ENCODE measurements at regions not wholly inside any gene's neighbourhood (a gene's known extent, or its start where the extent isn't known, plus 50 kb on each side); places are given as distances from the start of the nearest gene placed in this dataset.
A peak's percentile ranks its signal among the peaks of the same experiment; 100 is the strongest.

DNA sequence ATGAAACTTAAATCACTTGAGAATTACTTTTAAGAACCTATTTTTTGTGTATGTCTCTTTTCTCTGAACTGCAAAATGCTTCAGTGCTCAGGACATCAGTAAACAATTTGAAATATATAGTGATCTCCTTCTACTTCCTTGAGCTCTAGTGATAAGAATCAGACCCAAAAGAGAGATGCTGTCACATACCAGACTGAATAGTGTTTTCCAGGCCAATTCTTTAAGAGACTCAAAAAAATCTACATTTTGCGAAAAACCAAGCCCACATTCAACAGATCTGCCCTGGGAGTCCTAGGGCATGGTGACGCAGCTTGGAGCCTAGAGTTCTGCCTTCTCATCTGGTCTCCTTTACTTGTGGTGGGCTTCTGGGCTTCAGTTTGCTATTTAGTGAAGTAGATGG, 72.1 kb upstream of the SLC13A1 start:
- Histone ChIP-seq H4K20me1 (ENCODE audit: low read length) (no peaks in the 10 kb centered on the region), H2AFZ (ENCODE audit: low read length) (no peak overlapping the region), H3K27me3 (ENCODE audit: low read length) (no peaks in the 10 kb centered on the region), H3F3A (ENCODE audit: low read length, unreplicated experiment) (no peaks in the 10 kb centered on the region), H3K36me3 (ENCODE audit: low read depth, low read length) (no peaks in the 10 kb centered on the region), H3K9ac (ENCODE audit: low read length) (no peak overlapping the region), H3K4me3 (ENCODE audit: low read length) (no peak overlapping the region), H3K4me2 (ENCODE audit: low read length) (no peak overlapping the region), H3K79me2 (ENCODE audit: low read length) (no peaks in the 10 kb centered on the region), H3K9me2 (replicated peaks; ENCODE audit: low read length) (no peaks in the 10 kb centered on the region), H3K27ac (ENCODE audit: low read length) (no peak overlapping the region), H3K4me1 (ENCODE audit: insufficient read depth, low read length) (no peaks in the 10 kb centered on the region), H3K9me3 (ENCODE audit: low read length) (no peaks in the 10 kb centered on the region)
- ChIA-PET CTCF (no interaction called here), POLR2A (ENCODE audit: unreplicated experiment) (no interaction called here)
- BruUV-seq (replicated peaks): no TSS peak
- ATAC-seq: no peak
- TF ChIP-seq, protein P1, sequence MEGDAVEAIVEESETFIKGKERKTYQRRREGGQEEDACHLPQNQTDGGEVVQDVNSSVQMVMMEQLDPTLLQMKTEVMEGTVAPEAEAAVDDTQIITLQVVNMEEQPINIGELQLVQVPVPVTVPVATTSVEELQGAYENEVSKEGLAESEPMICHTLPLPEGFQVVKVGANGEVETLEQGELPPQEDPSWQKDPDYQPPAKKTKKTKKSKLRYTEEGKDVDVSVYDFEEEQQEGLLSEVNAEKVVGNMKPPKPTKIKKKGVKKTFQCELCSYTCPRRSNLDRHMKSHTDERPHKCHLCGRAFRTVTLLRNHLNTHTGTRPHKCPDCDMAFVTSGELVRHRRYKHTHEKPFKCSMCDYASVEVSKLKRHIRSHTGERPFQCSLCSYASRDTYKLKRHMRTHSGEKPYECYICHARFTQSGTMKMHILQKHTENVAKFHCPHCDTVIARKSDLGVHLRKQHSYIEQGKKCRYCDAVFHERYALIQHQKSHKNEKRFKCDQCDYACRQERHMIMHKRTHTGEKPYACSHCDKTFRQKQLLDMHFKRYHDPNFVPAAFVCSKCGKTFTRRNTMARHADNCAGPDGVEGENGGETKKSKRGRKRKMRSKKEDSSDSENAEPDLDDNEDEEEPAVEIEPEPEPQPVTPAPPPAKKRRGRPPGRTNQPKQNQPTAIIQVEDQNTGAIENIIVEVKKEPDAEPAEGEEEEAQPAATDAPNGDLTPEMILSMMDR (conservative IDR thresholded peaks at IDR 0.05; ENCODE audit: low read depth, low read length): no peak
- TF ChIP-seq EZH2phosphoT487 (IDR thresholded peaks at IDR 0.05; ENCODE audit: borderline replicate concordance, low read length) (no peak), EZH2 (IDR thresholded peaks at IDR 0.05; ENCODE audit: low read length, unreplicated experiment) (no peak)
- intact Hi-C loops (cut with micrococcal nuclease): no loop called here
- DNase-seq: no peak

DNA sequence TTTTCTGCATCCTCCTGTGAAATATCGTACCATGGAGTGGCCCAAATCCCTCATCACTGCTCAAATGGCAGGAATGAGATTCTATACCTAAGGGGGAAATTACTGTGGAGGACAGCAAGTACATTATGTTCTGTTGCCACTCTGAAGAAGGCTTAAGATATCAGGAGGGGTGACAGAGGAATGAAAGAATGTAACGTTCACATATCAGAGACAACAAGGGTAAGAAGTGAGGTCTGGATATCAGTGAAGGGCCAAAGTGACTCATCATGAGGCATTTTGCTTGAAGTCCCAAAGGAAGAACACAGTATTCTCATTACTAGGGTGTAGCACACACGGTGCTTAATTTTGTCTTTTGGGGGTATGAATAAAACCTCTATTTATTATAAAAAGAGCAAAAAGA, 71.5 kb upstream of the SLC13A1 start:
- Histone ChIP-seq H3K9me3 (ENCODE audit: low read length) (no peaks in the 10 kb centered on the region), H3K27me3 (ENCODE audit: low read length) (no peaks in the 10 kb centered on the region), H3K9ac (ENCODE audit: low read length) (no peak overlapping the region), H3F3A (ENCODE audit: low read length, unreplicated experiment) (no peaks in the 10 kb centered on the region), H2AFZ (ENCODE audit: low read length) (no peak overlapping the region), H3K9me2 (replicated peaks; ENCODE audit: low read length) (no peaks in the 10 kb centered on the region), H3K4me3 (ENCODE audit: low read length) (no peak overlapping the region), H3K79me2 (ENCODE audit: low read length) (no peaks in the 10 kb centered on the region), H3K36me3 (ENCODE audit: low read depth, low read length) (no peaks in the 10 kb centered on the region), H3K4me2 (ENCODE audit: low read length) (no peak overlapping the region), H3K4me1 (ENCODE audit: insufficient read depth, low read length) (no peaks in the 10 kb centered on the region), H4K20me1 (ENCODE audit: low read length) (no peaks in the 10 kb centered on the region), H3K27ac (ENCODE audit: low read length) (no peak overlapping the region)
- TF ChIP-seq EZH2 (IDR thresholded peaks at IDR 0.05; ENCODE audit: low read length, unreplicated experiment) (no peak), EZH2phosphoT487 (IDR thresholded peaks at IDR 0.05; ENCODE audit: borderline replicate concordance, low read length) (no peak)
- TF ChIP-seq, protein P1 (conservative IDR thresholded peaks at IDR 0.05; ENCODE audit: low read depth, low read length): no peak
- intact Hi-C loops (cut with micrococcal nuclease): no loop called here
- no peak for ATAC-seq
- peak; percentile 39 for DNase-seq
- ChIA-PET CTCF (no interaction called here), POLR2A (ENCODE audit: unreplicated experiment) (no interaction called here)
- BruUV-seq (replicated peaks): no TSS peak

DNA sequence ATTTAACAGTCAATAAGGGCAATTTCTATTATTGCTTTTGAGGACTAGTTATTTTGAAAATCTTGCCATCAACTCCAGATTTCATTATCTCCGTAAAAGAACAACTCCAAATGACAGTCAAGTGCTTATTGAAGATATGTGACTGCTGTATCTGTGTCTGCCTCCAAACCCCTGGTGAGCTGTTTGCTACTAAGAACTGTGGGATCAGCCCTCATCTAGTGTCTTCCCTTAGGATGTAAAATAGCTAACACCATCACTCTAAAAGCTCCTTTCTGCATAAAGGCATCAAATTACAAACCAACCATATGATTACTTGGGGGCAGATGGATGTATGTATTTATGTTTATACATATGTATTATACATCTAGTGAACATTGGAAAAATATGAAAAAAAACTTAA, 70.8 kb upstream of the SLC13A1 start:
- no peak overlapping the region for H3K4me2 ChIP-seq (ENCODE audit: low read length)
- no peaks in the 10 kb centered on the region for H3K36me3 ChIP-seq (ENCODE audit: low read depth, low read length)
- H3K9ac ChIP-seq (ENCODE audit: low read length): no peak overlapping the region
- intact Hi-C loops (cut with micrococcal nuclease): no loop called here
- H3K4me1 ChIP-seq (ENCODE audit: insufficient read depth, low read length): no peaks in the 10 kb centered on the region
- DNase-seq (no peak), ATAC-seq (no peak)
- H3K9me3 ChIP-seq (ENCODE audit: low read length): no peaks in the 10 kb centered on the region
- POLR2A ChIA-PET (ENCODE audit: unreplicated experiment): no interaction called here
- H3K79me2 ChIP-seq (ENCODE audit: low read length): no peaks in the 10 kb centered on the region
- CTCF ChIA-PET: no interaction called here
- H4K20me1 ChIP-seq (ENCODE audit: low read length): no peaks in the 10 kb centered on the region
- TF ChIP-seq, protein P1 (conservative IDR thresholded peaks at IDR 0.05; ENCODE audit: low read depth, low read length): no peak
- TF ChIP-seq EZH2phosphoT487 (IDR thresholded peaks at IDR 0.05; ENCODE audit: borderline replicate concordance, low read length) (no peak), EZH2 (IDR thresholded peaks at IDR 0.05; ENCODE audit: low read length, unreplicated experiment) (no peak)
- H3K9me2 ChIP-seq (replicated peaks; ENCODE audit: low read length): no peaks in the 10 kb centered on the region
- no TSS peak for BruUV-seq (replicated peaks)
- no peaks in the 10 kb centered on the region for H3K27me3 ChIP-seq (ENCODE audit: low read length)
- no peak overlapping the region for H2AFZ ChIP-seq (ENCODE audit: low read length)
- no peaks in the 10 kb centered on the region for H3F3A ChIP-seq (ENCODE audit: low read length, unreplicated experiment)
- no peak overlapping the region for H3K4me3 ChIP-seq (ENCODE audit: low read length)
- no peak overlapping the region for H3K27ac ChIP-seq (ENCODE audit: low read length)

All from PC-3 (cell line).